GM18511 (cell line): ENCODE measurements at regions not wholly inside any gene's neighbourhood (a gene's known extent, or its start where the extent isn't known, plus 50 kb on each side); places are given as distances from the start of the nearest gene placed in this dataset.
"Not testable (repeated sequence)": the region's sequence is repeated elsewhere in the genome, so short reads cannot be mapped to it uniquely, and the experiment has no call there.

ENCODE experiments used
- ATAC-seq: cut with Tn5 transposase; IDR thresholded peaks from one replicate; pipeline ENCODE4 v1.9.1; 2021; ENCODE audit warnings: mild to moderate bottlenecking, moderate library complexity; ENCODE audit not compliant: unreplicated experiment

DNA sequence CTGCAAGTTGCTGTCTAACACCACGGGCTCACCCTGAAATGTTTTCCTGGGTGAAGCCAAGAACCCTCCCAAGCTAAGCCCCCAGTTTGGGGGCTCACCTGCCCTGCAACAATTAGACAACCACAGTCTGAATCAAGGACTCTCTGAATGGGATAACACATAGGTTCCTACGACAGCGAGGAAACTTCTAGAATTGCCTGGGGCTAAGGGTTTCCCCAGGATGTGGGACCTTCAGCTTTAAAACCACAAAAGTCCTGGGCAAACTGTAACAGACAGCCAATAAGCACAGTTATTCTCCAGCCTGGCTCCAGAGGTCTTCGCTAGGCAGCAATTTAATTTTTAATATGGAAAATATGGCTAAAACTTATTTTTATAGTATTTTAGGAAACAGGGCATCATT, 162.6 kb downstream of the PRKX start:
- no peak for ATAC-seq

GRCh38 chrX:3550160-3550751, 163.2 kb downstream of the PRKX start:
- no peak for ATAC-seq

- ATAC-seq: no peak
Measured at GRCh38 chrX:3549411-3549911, 164.0 kb downstream of the PRKX start.

- ATAC-seq: no peak
Measured at GRCh38 chrX:3548765-3549391, 164.6 kb downstream of the PRKX start.

DNA sequence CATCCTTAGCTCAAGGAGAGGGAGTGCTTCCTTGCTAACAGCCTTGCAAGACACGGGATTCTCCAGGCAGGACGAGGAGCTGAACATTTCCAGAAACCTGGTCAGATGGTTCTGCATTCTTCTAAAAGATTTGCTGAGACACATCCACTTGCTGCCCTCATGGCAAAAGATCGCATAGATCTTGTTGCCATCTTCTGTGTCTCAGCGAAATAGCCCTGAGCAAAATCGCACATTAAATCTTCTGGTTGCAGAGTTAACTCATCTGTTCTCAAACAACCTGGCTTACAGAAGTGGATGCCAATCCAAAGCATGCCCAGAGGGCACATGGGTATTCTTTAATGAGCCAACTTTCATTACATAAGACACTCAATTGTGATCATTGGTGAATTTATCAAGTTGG, 167.5 kb downstream of the PRKX start:
- ATAC-seq: no peak

GRCh38 chrX:3541336-3541735, 172.1 kb downstream of the PRKX start:
- no peak for ATAC-seq

GRCh38 chrX:3540105-3540504, 173.3 kb downstream of the PRKX start:
- no peak for ATAC-seq

DNA sequence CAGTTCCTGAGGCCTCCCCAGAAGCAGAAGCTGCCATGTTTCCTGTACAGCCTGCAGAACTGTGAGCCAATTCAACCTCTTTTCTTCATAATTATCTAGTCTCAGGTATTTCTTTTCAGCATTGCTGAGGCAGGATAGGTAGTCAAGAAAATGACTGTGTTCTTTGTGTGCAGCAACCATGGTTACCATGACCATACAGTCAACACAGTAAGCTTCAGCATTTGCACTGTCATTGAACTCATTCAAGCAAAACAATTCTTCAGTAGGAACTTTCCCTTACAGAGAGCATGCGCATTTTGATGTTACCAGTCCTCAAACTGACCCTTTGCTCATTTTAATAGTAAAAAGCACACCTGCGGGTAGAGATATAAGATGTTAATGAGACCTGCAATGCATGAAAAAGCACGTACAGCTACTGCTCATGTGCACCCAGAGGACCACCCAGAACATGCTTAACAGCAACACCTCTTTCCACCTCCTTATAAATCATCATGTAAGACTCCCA, 180.8 kb downstream of the PRKX start:
- ATAC-seq: no peak

DNA sequence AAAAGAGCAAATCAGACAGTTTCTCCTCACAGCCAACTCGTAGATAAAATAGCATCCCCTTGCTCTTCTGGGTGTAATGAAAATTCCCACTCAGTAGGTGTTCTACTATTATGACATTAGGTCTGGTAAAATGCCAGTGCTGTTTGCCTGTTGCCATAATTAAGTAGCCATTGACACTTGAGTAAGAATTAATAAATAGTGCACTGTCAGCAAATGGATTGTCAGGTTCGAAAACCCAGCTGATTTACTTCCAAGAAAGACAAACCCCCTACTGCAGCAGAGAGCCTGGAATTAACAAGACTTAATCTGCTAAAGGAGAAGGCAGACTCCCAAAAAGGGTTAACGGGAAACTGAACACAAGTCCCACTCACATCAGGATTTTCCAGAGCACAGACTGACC, 182.0 kb downstream of the PRKX start:
- not testable (repeated sequence) for ATAC-seq

- no peak for ATAC-seq
Measured at GRCh38 chrX:3529466-3530010, 183.1 kb upstream of the MXRA5 start.

- no peak for ATAC-seq
Measured at GRCh38 chrX:3527811-3528210, 181.4 kb upstream of the MXRA5 start.

DNA sequence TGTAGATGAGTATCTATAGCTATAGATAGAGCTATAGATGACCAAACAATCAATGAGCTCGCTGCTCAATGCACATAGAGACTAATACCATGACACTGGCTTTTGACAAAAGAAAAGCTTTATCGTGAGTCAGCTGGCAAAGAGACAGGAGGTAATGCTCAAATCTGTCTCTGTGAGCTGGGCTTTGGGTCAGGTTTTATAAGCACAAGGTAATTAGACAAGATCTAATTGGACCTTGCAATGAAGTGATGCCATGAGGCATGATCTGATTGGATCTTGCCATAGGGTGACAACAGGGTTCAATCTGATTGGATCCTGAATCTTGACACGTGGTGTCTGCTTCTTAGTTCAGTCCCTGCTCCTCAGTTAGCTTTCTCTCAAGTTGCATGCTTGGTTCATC, 180.7 kb upstream of the MXRA5 start:
- ATAC-seq: no peak

DNA sequence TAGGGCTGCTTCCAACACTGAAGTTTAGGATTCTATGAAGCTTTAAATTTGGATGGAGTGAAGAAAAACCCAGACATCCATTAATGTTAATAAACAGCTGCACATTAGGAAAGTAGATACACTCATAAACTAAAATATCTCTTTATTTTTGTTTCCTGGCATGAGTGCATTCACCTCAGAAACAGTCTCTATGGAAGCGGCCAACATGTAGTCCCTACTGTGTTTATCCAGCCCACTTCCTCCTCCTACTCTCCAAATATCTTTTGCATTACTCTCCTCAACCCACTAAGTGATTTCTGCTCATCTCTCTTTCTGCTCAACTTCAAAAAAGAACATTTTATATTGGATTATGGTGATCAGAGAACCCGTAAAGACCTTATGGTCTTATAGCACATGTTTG, 180.3 kb upstream of the MXRA5 start:
- no peak for ATAC-seq

DNA sequence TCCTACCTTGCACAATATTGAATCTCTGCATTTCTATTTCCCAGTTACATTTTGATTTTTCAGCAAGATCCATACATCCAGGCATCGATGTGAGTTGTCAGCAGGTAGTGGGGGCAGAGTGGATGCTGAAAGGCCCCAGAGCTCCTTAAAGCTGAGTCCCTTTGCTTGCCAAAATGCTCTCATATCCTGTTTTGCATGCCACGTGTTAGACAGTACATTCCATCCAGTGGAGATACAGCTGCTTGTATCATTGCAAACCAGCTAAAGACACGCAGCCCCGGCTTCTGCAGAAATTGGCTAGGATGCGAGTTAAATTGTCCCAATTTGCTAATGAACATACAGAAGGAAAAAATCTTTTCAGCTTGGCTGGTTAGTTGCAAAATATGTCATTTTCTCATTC, 179.6 kb upstream of the MXRA5 start:
- no peak for ATAC-seq

GRCh38 chrX:3522101-3522650, 175.7 kb upstream of the MXRA5 start:
- ATAC-seq: no peak

DNA sequence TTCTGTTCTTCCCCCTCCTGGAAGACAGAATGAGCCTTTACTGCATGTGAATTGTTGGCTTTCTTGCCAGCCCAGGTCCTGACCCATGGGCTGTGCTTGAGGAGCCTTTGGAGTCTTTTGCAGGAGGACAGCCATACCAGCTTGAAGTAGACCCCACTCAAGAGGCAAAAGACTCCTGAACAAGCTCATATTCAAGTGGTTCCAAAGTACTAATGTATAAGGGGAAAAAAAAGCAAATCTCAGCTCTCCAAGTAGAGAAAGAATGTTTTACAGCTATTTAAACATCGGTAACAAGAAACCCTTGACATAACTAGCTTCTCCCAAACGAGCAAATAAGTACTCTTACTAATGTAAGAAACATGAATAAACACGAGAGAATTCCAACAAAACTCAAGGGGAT, 174.9 kb upstream of the MXRA5 start:
- ATAC-seq: no peak

DNA sequence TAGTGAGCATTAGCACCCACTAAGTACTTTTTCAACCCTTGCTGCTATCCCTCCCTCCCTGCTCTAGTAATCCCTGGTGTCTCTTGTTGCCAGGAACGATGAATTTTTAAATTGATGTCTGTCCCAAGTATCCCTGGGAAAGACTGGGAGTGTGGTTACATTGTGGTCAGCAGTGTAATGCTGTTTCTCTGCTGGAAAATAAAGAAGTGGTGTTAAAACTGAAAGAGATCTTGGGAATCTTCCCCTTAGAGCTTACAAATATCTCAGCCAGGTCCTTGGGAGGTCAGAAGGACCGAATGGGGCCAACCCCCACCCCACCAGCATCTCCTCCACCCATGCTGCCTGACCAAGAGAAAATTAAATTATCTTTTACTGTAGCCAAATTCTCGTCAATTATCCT, 174.5 kb upstream of the MXRA5 start:
- ATAC-seq: no peak

DNA sequence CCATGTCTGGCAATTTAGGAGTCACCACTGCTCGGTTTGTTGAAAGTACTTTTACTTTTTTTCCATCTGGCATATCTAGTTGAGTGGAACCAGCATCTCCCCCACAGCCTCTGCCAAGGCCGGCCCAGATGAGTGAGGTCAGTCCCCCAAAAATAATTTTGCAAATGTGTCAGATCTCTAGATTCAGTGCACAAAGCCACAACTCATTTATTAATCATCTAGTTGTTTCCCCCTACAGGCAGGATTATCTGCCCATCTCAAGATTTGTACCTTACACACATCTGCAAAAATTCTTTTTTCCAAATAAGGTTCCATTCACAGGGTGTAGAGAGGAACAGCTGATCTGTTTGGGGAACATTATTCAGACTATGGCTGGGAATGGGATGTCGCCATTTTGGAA, 174.0 kb upstream of the MXRA5 start:
- no peak for ATAC-seq

DNA sequence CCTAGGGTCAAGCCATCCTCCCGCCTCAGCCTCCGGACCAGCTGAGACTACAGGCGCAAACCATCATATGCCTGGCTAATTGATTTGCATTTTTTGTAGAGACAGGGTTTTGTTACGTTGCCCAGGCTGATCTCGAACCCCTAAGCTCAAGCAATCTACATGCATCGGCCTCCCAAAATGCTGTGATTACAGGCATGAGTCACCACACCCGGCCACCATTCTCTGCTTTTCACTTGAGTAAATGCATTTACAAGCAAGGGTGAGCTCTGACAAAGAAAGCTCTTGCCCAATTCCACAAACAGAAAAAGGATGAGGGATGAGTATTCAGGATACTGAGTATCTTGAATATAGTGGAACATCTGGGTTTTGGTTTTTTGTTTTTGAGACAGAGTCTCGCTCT, 172.9 kb upstream of the MXRA5 start:
- not testable (repeated sequence) for ATAC-seq

- ATAC-seq: no peak
Measured at GRCh38 chrX:3518870-3519269, 172.4 kb upstream of the MXRA5 start.

DNA sequence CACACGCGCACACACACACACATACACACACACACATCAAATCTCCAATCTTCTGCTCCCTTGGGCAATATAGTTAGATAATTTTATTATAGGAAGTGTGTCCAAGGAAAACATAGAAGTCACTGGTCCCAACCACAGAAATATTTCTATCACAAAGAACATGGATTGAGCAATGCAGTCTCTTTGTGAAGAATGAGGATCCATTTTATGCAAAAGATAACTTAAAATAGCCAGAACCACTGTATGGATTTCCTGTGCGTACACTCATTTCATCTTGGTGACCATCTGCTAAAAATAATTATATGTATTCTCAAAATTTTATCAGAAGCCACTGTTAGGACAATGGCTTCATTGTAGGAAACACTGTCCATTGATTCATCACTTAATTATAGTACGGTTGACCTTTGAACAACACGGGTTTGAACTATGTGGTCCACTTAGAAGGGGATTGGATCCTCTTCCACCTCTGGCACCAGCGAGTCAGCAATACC, 169.6 kb upstream of the MXRA5 start:
- ATAC-seq: no peak

GRCh38 chrX:3514996-3515395, 168.5 kb upstream of the MXRA5 start:
- ATAC-seq: no peak
